HG03565 (cell line): ENCODE measurements at regions not wholly inside any gene's neighbourhood (a gene's known extent, or its start where the extent isn't known, plus 50 kb on each side); places are given as distances from the start of the nearest gene placed in this dataset.
"Not testable (repeated sequence)": the region's sequence is repeated elsewhere in the genome, so short reads cannot be mapped to it uniquely, and the experiment has no call there.

ENCODE experiments used
- ATAC-seq: cut with Tn5 transposase; IDR thresholded peaks from one replicate; pipeline ENCODE4 v1.9.1; 2021; ENCODE audit warnings: mild to moderate bottlenecking, moderate library complexity; ENCODE audit not compliant: unreplicated experiment

DNA sequence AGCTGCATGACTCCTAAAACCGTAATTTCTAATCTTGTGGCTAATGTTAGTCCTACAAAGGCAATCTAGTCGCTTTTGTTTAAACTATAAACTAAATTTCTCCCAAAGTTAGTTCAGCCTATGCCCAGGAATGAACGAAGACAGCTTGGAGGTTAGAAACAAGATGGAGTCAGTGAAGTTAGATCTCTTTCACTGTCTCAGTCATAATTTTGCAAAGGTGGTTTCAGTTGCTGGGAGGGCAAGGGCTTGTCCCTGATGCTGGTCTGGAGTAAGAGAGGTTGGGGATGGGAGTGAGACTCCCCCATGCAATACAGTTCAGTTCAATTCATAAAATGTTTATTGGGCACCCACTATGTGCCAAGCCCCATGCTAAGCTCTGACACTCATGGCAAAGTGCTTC lies 362.1 kb downstream of the TYW1 start:
- not testable (repeated sequence) for ATAC-seq

DNA sequence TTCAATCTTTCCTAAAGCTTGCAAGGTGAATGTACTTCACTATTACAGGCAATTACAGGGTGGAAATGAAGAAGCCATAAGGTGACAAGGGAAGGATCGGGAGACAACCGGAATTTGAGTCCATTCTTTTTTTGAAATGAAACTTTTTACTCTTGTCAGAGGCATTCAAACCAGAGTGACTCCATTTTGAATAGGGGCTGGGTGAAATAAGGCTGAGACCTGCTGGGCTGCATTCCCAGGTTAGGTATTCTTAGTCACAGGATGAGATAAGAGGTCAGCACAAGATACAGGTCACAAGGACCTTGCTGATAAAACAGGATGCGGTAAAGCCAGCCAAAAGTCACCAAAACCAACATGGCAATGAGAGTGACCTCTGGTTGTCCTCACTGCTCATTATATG lies 363.3 kb downstream of the TYW1 start:
- ATAC-seq: no peak

DNA sequence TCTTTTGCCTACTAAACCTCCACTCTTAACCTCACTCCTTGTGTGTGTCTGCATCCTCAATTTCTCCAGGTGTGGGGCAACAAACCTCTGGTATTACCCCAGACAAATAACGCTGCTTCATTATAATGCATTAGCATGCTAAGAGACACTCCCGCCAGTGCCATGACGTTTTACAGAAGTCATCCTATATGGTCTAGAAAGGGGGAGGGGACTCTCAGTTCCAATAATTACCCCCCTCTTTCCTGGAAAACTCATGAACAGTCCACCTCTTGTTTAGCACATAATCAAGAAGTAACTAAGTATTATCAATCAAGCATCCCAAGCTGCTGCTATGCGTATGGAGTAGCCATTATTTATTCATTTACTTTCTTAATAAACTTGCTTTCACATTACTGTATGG lies 364.5 kb downstream of the TYW1 start:
- ATAC-seq: no peak

DNA sequence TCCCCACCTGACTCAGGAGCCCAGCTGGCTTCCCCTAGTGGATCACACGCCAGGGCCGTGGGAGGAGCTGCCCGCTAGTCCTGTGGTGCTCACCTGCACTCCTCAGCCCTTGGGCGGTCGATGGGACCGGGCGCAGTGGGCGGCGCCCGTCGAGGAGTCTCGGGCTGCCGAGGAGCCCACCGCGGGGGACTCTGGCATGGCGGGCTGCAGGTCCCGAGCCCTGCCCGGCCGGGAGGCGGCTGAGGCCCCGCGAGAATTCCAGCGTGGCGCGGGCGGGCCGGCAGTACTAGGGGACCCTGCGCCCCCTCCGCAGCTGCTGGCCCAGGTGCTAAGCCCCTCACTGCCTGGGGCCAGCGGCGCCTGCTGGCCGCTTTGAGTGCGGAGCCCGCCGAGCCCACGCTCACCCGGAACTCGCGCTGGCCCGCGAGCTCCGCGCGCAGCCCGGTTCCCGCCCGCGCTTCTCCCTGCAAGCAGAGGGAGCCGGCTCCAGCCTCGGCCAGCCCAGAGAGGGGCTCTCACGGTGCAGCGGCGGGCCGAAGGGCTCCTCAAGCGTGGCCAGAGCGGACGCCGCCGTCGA lies 367.9 kb downstream of the TYW1 start:
- ATAC-seq: no peak

DNA sequence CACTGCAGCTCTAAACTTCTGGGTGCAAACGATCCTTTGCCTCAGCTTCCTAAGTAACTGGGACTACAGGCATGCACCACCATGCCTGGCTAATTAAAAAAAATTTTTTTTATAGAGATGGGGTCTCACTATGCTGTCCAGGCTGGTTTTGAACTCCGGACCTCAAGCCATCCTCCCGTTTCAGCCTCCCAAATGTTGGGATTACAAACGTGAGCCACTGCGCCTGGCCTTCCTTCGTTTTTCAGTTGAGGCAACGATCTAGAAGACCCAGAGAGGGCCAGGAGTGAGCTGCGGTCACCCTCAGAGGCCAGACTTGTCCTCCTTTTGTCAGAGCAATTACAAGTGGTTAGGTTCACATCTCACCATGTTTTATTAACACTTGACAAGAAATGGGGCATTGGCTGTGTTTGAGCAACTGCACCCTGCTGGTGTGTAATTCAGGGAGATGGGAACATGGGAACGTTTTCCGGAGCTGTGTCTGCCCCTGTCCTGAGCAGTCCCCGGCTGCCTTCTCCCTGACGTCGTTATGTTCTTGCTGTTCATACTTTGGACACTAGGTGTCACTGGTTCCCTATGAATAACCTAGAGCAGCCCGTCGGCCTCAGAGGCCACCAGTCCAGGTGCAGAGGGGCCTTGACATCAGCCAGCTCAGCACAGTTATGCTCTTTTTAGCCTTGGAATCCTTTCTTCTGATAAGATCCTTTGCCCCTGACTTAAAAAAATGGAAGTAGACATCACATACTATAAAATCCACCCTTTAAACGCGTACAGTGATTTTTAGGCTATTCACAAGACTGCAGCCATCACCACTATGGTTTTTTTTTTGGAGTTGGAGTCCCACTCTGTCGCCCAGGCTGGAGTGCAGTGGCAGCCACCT lies 375.0 kb downstream of the TYW1 start:
- ATAC-seq: peak; percentile 96

DNA sequence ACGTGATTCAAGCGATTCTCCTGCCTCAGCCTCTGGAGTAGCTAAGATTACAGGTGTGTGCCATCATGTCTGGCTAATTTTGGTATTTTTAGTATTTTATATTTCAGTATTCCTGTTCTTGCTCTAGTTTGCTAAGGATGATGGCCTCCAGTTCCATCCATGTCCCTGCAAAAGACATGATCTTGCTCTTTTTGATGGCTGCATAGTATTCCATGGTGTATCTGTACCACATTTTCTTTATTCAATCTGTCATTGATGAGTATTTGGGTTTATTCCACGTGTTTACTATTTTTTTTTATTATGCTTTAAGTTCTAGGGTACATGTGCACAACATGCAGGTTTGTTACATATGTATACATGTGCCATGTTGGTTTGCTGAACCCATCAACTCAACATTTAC lies 376.8 kb downstream of the TYW1 start:
- not testable (repeated sequence) for ATAC-seq

DNA sequence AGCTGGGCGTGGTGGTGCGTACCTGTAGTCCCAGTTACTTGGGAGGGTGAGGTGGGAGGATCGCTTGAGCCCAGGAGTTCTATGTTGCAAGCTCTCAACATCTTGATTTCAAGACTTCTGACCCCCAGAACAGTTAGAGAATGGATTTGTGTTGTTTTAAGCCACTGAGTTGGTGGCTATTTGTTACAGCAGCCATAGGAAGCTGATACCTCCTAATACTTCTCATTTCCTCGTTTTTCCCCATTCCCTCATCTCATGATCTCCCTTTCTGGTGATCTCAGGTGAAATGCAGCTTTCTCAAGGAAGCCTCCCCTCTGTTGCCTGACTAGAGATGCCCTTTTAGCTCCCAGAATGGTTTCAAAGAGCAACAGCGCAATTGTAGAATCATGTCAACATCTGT lies 378.8 kb downstream of the TYW1 start:
- ATAC-seq: no peak

DNA sequence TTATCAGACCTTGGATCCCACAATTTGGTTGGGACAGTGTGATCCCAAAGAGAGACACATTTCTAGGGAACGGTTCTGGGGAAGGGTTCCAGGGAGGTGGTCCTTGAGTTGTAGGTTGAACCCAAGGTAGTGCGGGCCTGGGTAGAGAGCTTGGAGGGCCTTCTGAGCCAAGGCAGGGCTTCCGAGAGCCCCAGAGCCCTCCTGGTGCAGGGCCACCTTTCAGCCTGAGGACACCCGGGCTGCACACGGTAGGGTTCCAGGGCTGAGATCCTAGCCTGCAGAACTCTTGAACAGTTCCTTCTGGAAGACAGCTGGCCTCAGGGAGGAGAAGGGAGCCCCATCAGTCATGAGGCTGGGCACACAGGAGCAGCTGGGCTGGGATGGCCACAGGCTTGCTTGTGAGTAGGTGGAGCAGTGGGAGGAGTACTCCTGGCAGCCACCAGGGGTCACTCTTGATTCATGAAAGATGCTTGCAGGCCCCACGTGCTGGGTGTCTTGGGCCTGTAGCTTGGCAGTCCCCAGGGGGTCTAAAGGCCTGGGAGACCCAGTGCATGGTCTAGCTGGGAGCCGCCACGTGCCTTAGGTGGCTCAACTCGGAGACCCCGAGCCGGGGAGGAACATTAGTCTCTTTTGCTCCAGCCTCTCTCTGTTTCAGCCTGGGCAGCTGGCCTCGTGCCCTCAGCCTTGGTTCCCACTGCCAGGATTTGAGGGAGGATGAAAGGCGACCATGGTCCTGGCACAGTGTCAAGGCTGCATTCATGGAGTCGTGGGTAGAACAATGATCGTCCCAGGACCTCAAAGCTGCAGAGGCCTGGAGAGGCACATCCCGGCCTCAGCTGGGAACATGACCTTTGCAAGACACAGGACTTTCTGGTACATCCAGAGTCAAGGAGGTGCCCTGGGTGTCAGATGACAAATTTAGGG lies 381.6 kb downstream of the TYW1 start:
- peak; percentile 91 for ATAC-seq

DNA sequence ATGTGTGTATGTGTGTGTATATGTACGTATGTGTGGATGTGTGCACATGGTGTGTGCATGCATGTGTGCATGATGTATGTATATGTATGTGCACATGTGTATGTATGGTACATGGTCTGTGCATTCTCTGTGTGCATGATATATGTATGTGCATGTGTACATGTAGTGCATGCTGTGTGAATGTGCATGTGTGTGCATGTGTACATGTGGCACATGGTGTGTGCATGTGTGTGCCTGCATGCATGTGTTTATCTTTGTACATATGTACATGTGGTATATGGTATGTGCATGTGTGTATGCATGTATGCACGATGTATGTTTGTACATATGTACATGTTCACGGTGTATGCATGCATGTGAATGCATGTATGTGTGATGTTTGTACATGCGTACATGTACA lies 383.7 kb downstream of the TYW1 start:
- no peak for ATAC-seq

DNA sequence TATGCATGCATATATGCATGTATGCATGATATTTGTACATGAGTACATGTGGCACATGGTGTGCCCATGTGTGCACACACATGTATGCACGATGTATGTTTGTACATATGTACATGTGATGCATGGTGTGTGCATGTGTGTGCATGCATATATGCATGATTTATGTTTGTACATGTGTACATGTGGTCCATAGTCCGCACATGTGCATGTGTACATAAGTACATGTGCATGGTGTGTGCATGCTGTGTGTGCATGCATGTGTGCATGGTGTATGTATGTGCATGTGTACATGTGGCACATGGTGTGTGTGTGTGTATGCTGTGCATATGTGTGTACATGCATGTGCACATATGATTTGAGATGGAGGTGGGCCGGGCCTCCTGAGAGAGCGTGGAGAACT lies 384.2 kb downstream of the TYW1 start:
- no peak for ATAC-seq

DNA sequence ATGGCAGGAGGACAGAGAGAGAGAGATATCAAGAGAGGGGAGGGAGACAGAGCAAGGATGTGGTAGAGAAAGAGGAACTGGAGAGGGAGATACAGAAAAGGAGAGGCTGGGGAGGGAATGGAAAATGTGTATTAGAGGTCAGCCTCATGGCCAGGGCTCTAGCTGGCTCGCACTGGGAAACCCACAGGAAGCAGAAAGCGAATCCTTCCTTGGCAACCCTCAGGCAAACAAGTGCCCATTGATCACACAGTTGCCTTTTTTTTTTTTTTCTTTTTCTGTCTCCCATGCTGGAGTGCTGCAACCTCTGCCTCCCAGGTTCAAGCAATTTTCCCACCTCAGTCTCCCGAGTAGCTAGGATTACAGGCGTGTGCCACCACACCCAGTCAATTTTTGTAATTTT lies 391.2 kb downstream of the TYW1 start:
- ATAC-seq: no peak

DNA sequence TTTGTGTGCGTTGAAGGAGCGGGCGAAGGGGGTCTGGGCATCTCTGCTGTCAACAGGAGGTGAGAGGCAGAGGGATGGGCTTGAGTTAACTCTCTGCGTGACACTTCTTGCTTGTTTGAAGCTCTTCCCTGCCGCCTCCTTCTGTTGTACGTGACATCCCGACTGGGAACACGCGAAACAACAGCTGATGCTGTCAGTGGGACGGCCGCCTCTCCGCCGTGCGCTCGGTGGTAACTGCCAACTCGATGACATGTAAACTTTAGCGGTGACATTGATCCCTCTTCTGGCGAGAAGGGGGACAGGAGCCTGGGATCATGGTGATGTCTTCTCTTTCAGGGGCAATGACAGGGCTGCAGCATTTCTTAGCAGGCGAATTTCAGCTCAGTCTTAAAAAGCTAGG lies 394.5 kb downstream of the TYW1 start:
- ATAC-seq: no peak

DNA sequence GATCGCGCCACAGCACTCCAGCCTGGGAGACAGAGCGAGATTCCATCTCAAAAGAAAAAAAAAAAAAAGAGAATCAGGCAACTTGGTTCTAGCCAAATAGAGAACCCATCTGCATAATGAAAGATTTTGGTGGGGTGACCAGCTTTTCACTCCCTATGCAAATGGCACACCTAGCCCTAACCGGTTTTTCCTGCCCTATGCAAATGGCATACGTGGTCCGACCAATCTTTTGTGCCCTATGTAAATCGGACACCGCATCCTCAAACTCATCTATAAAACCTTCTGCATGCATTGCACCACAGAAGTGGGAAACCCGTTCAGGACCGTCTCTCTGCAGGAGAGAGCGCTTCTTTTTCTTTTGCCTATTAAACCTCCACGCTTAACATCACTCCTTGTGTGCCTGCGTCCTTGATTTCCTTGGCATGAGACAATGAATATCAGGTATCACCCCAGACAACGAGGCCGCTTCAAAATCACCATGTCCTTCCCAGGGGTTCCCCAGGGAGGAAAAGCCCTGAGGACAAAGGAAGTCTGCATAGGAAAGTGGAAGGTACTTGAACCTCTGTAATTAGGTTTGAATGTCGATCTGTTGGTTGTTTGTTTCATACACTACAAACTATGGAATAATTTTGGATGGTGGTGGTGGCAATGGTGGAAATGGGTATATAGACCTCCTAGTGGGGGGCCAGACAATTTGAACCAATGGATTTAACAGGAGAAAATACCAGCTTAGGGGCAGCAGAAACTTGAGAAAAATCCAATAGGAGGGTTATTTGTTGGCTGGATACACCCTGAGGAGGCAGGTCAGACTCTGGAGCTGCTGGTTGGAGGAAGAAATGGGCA lies 396.2 kb downstream of the TYW1 start:
- no peak for ATAC-seq

DNA sequence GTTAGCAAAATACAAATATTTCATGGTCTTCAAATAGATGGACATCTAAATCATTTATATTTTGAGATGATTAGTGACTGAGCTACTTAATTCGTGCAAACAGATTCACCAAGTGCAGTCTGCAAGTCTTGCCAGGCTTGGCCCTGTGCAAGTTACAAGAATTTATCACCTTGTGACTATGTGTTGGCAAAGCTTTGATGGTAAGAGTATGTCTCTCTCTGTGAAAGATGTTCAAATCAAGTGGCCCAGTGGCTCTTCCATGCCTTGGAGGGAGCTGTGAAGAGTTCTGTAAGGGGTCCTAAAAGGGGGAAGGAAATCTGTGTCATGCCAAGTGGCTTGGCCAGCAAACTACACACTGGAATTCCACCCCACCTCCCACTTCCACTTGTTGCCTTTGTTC lies 397.3 kb downstream of the TYW1 start:
- ATAC-seq: no peak

DNA sequence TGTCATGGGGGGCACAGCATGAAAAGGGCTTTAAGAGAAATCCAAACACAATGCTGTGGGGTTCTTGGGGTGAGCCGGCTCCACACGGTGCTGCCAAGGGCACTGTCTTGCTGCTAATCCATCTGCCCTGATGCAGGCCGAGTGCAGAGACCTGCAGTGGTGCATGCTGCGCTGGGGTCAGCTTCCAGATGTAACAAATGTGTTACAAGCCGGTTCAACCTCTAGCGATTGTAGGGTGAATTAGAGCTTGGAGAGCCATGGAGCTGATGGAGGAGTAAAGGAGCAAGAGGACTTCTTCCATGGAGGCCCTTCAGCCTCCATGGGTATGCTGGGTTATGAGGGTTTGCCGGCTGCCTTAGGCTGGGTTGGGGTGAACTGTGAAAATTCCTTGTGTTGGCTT lies 402.3 kb downstream of the TYW1 start:
- ATAC-seq: no peak

DNA sequence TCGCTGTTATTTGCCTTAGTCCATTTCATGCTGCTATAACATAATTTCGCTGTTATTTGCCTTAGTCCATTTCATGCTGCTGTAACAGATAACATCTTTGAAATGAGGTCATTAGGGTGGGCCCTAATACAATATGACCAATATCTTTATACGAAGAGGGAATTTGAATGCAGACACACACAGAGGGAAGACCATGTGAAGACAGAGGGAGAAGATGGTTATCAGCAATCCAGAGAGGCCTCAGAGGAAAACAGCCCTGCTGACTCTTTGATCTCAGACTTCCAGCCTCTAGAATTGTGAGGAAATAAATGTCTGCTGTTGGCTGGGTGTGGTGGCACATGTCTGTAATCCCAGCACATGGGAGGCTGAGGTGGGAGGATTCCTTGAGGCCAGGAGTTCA lies 404.9 kb downstream of the TYW1 start:
- ATAC-seq: no peak

DNA sequence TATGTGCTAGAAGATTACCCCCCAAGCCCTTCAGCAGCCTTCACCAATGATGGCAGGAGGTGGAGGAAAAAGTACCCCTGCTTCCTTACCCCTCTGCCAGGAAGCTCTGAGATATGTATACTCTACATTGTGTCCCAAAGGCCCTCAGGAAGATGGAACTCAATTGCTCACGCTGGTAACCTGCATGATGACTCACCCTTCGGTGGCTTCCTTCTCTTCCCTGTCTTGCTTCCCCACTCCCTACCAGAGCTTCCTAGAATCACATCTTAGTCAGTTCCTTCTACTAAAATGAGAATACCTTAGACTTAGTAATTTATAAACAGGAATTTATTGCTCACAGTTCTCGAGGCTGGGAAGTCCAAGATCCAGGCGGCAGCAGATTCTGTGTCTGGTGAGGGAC lies 405.6 kb downstream of the TYW1 start:
- ATAC-seq: no peak

DNA sequence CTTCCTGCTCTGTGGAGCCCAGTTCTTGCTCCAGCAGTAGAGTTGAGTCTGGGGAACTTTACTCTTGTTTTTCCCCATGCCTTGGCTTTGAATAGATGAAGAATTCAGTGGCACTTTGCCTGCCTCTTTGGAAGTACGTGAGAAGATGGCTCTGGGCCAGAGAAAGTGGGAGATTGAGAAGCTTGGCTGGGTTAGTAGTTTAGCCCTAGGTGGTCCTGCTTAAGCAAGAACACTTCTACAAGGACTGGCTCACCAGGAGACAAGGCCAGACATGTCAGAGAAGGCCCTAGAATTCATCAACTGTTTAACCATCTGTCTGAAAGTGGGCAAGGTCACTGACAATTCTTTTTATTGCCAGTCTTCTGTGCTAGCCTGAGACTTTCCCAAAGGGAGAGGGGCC lies 410.3 kb downstream of the TYW1 start:
- ATAC-seq: no peak

DNA sequence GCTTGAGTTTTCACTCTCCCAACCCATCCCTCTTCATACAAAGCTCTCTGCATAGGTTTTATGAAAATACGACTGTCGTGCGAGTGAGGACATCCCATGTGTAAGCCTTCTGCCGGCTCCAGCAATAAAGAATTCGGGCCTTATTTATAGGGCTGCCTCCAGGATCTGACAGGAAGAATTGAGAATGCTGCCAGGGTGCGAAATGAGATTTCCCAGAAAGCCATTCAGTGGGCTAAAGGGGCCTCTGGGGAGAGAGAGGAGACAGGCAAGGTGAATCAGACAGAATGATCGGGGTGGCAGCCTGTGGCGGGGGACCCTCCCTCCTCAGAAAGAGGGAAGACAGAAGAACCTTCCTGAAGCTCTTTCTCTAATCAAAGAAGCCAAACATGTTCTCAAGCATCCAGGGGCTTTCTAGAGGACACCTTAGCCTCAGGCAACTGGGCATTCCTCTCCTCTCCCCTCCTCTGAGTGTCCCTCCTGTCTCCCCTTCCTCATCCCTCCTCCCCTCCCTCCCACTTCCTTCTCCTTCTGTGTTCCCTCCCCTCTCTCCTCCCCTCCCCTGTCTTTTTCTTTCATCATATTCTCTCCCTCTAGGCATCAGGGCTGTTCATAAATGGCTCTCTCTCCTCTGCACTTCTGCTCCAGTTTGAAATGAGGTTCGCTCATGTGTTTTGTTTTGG lies 410.9 kb downstream of the TYW1 start:
- ATAC-seq: no peak

DNA sequence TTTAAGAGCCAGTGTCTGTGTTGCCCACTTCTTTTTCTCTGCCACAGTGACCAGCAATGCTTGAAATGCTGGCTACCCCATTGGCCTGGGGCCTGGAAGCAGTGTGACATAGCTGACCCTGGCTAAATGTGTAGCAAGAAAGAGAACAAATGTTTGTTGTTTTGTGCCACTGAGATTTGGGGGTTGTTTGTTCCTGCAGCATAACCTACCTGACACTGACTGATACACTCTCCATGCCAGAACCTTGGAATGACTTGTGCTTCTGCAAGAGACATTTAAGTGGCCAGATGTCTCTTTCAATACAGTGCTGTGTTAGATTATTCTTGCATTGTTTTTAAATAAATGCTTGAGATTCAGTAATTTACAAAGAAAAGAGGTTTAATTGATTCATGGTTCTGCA lies 411.5 kb downstream of the TYW1 start:
- ATAC-seq: no peak
